GM12865 (cell line): ENCODE measurements at regions not wholly inside any gene's neighbourhood (a gene's known extent, or its start where the extent isn't known, plus 50 kb on each side); places are given as distances from the start of the nearest gene placed in this dataset.

Experiments used
- DNase-seq: peaks from one replicate; pipeline ENCODE4 v3.0.0; 2010; ENCODE audit warnings: low read depth
- H3K4me3 ChIP-seq: 2 replicates; pipeline ENCODE4 v1.5.1; 2011; ENCODE audit warnings: mild to moderate bottlenecking, low read depth, low read length, control low read depth
- TF ChIP-seq, protein P1 (sequence below): IDR thresholded peaks from 2 replicates; pipeline ENCODE4 v1.5.1; 2011; ENCODE audit warnings: low read length, control low read depth, low read depth, inconsistent platforms; ENCODE audit not compliant: insufficient read depth; ENCODE audit errors: missing control alignments

DNA sequence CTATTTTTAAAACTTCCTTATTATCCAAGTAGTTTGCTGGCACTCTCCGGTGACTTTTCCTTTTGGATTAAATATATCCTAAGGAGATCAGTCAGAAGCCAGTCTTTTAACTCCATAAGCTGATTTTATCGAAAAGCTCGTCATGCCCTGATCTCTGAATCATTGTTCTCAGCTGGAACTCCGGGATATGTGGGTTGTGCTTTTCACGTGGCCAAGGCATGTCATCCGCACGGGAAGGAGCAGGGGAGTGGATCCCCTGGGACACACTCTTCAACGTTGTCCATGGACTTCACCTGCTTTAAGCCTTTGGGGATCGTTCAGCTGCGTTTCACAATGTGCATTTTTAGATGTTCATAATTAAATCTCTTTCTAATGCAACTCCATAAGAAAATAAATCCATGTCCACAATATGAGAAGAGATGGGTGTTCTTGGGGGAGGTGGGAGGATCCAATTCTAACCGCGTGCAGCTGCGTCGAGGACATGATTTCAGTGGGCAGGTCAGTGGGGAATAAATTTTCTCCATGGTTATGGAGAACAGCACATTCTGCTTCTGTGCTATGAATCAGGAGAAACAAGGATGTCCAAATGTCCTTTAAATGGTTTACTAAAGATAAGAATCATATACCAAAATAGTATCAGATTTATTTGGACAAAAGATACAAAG lies 229.5 kb upstream of the ADARB2 start:
- H3K4me3 ChIP-seq = no peak overlapping the region
- DNase-seq = no peak
- TF ChIP-seq, protein P1, sequence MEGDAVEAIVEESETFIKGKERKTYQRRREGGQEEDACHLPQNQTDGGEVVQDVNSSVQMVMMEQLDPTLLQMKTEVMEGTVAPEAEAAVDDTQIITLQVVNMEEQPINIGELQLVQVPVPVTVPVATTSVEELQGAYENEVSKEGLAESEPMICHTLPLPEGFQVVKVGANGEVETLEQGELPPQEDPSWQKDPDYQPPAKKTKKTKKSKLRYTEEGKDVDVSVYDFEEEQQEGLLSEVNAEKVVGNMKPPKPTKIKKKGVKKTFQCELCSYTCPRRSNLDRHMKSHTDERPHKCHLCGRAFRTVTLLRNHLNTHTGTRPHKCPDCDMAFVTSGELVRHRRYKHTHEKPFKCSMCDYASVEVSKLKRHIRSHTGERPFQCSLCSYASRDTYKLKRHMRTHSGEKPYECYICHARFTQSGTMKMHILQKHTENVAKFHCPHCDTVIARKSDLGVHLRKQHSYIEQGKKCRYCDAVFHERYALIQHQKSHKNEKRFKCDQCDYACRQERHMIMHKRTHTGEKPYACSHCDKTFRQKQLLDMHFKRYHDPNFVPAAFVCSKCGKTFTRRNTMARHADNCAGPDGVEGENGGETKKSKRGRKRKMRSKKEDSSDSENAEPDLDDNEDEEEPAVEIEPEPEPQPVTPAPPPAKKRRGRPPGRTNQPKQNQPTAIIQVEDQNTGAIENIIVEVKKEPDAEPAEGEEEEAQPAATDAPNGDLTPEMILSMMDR = no peak

DNA sequence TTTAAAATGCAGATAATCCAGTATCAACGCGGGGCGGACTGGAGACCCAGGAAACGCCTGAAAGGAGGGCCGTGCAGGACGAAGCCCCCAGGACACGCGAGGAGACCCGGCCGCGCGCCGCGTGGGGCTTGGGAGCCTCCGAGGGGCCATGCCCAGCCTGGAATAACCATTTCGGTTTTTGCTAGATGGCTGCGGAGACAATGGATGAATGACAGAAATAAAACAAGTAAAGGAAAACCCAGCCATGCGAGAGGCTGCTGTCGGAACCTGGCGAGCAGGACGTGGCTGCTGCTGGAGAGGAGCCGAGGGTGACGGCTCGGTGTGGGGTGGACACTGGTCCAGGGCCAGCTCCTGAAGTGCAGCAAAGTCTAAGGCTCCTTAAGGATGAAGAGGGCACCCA lies 227.2 kb upstream of the ADARB2 start:
- TF ChIP-seq, protein P1 = no peak
- no peak for DNase-seq
- no peak overlapping the region for H3K4me3 ChIP-seq

DNA sequence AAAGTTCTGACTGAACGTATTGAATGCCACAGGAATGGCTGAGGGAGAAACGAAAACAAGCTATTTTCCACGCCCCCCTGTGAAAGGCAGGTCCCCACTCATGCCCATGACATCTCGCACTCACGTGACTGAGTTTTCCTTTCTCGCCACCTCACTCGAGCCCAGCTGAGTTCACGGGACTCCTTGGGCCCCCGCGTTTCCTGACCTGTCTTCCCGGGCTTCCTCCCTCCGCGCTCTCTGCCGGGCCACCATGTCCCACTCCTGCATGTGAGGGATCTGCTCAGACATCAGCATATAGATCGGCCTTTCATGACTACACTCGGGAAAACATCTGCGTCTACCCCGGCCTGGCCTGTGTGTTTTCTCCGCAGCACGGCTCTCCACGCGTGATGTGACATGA lies 226.0 kb upstream of the ADARB2 start:
- TF ChIP-seq, protein P1 = no peak
- H3K4me3 ChIP-seq = no peak overlapping the region
- DNase-seq = no peak

DNA sequence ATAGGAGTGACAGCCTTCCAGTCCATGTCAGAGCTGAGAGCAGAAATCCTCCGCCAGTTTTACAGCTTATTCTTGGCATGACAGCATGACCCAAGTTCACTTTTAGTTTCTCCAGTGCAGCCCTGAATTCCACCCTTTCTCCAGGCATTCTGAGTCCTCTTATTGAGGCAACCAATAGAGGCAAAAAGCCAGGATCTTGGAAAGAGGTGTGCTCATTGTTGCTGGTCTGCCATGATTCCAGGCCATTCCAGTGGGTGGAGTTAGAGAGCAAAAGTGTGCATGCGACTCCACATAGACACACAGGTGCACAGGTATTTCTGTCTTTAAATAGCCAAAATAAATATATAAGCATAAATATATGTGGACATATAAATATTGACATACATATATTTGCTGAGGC lies 224.7 kb upstream of the ADARB2 start:
- no peak overlapping the region for H3K4me3 ChIP-seq
- DNase-seq = no peak
- TF ChIP-seq, protein P1 = no peak

DNA sequence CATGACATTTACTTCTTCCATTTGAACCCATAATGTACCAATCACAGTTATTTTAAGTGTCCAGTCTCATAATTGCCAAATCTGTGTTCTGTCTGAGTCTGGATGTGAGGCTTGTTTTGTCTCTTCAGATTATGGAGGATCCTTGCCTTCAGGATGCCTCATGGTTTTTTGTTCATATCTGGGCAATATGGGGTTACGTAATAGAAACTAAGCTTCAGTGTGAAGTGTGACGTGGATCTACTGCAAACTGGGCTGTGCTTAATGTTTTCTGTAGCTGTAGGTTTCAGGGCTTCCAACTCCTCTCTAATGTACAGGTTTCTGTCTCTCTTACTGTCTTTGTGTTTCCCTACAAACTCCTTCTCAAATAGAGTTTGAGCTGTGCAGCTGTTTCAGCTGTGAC lies 223.7 kb upstream of the ADARB2 start:
- H3K4me3 ChIP-seq = no peak overlapping the region
- DNase-seq = no peak
- TF ChIP-seq, protein P1 = no peak

DNA sequence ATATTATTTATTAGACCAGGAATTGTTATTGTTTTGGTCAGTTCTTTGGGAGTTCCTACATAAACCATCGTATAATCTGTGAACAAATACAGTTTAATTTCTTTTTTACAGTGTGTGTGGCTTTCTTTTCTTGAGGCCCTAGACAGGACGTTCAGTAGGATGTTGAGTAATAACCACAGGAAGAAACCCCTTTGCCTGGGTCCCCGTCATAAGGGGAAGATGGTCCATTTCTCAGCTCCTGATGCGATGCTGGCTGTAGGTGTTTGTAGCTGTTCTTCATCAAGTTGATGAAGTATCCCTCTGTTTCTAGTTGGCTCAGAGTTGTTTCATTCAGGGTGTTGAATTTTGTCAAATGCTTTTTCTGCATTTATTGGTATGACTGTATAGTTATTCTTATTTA lies 219.7 kb upstream of the ADARB2 start:
- TF ChIP-seq, protein P1 = no peak
- no peak for DNase-seq
- H3K4me3 ChIP-seq = no peak overlapping the region

DNA sequence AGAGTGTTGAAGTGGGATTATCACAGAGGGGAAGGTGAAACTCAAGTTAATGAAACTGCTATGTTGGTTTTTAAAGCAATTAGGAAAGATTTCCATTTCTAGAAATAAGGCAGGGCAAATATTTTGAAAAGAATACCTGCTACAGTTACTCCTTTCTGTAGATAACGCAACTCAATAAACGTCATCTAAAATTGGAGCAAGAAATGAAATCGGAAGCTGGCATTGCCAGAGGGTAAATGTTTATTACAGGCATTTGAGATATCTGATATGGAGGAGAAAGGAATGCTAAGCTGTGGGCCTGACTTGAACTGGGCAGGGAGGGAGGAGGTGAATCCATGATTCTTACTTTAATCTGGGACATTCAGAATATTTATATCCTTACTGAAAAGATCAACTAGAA lies 217.0 kb upstream of the ADARB2 start:
- TF ChIP-seq, protein P1 = no peak
- no peak overlapping the region for H3K4me3 ChIP-seq
- no peak for DNase-seq
